ENCODE measurements at regions not wholly inside any gene's neighbourhood (a gene's known extent, or its start where the extent isn't known, plus 50 kb on each side); places are given as distances from the start of the nearest gene placed in this dataset.

- TF ChIP-seq CTCF (IDR thresholded peaks at IDR 0.05), result no peak
Measured at GRCh38 chr7:110375068-110375467, 715.9 kb upstream of the LRRN3 start.

GRCh38 chr7:110382736-110383135 lies 708.2 kb upstream of the LRRN3 start:
- no peak for TF ChIP-seq CTCF (IDR thresholded peaks at IDR 0.05)

- no peak for TF ChIP-seq CTCF (IDR thresholded peaks at IDR 0.05)
Measured at GRCh38 chr7:110386006-110386405, 704.9 kb upstream of the LRRN3 start.

- no peak for TF ChIP-seq CTCF (IDR thresholded peaks at IDR 0.05)
Measured at GRCh38 chr7:110386913-110387312, 704.0 kb upstream of the LRRN3 start.

GRCh38 chr7:110387689-110388088 lies 703.2 kb upstream of the LRRN3 start:
- no peak for TF ChIP-seq CTCF (IDR thresholded peaks at IDR 0.05)

- no peak for TF ChIP-seq CTCF (IDR thresholded peaks at IDR 0.05)
Measured at GRCh38 chr7:110388457-110388856, 702.5 kb upstream of the LRRN3 start.

GRCh38 chr7:110396021-110396420 lies 694.9 kb upstream of the LRRN3 start:
- TF ChIP-seq CTCF (IDR thresholded peaks at IDR 0.05), result no peak

GRCh38 chr7:110397927-110398660 lies 692.8 kb upstream of the LRRN3 start:
- TF ChIP-seq CTCF (IDR thresholded peaks at IDR 0.05), result no peak

All from LNCAP (cell line).